B cell (primary cell): ENCODE measurements at regions not wholly inside any gene's neighbourhood (a gene's known extent, or its start where the extent isn't known, plus 50 kb on each side); places are given as distances from the start of the nearest gene placed in this dataset.
A peak's percentile ranks its signal among the peaks of the same experiment; 100 is the strongest.

Source experiments
- ATAC-seq: fragments of 200-7000 bp; cut with Tn5 transposase; one replicate; pipeline ENCODE4 v1.10.0; 2021; ENCODE audit warnings: low read depth, mild to moderate bottlenecking, moderate number of reproducible peaks, moderate library complexity
- CTCF ChIA-PET: fragments of 350-600 bp; sonication (Branson Sonifier 250); formaldehyde crosslinking; loops from one replicate; lab custom pipeline; 2021; ENCODE audit warnings: antibody characterized with exemption, inconsistent platforms; lab: Charles Lee
- POLR2A ChIA-PET: fragments of 350-600 bp; sonication (Branson Sonifier 250); formaldehyde crosslinking; loops from one replicate; lab custom pipeline; 2021; ENCODE audit warnings: antibody characterized with exemption; lab: Charles Lee
- DNase-seq: peaks from one replicate; pipeline ENCODE4 v3.0.0; 2013
- H2AFZ ChIP-seq: 2 replicates; pipeline ENCODE4 v1.6.1; 2012; ENCODE audit warnings: mild to moderate bottlenecking, low read depth, low read length; ENCODE audit not compliant: insufficient read depth, poor library complexity, severe bottlenecking
- H3K27ac ChIP-seq, 2 donors: 1 replicate in 1 of 2; 2 replicates in 1 of 2; pipeline ENCODE4 v1.5.1; 2012 to 2013; ENCODE audit warnings: low read length in 2 of 2, mild to moderate bottlenecking in 2 of 2, moderate library complexity in 1 of 2
- H3K27me3 ChIP-seq, 4 experiments: fragments of 200-600 bp in 1 of 4; sonication (generic) in 1 of 4; replicated peaks in 1 of 4; 1 replicate in 2 of 4; 2 replicates in 2 of 4; pipeline versions ENCODE4 v1.6.1 to v1.7.0; 2013 to 2016; ENCODE audit warnings: low read length in 3 of 4, mild to moderate bottlenecking in 2 of 4, mixed read lengths in 1 of 4, moderate library complexity in 1 of 4; ENCODE audit not compliant: insufficient read depth in 4 of 4, control insufficient read depth in 3 of 4; ENCODE audit errors: control extremely low read depth in 1 of 4
- H3K36me3 ChIP-seq, 2 experiments: replicated peaks in 1 of 2; 1 replicate in 1 of 2; 2 replicates in 1 of 2; pipeline versions ENCODE4 v1.6.1 to v1.7.1; 2013; ENCODE audit warnings: low read length in 1 of 2; ENCODE audit not compliant: insufficient read depth in 2 of 2, control insufficient read depth in 1 of 2; ENCODE audit errors: control extremely low read depth in 1 of 2, extremely low read depth in 1 of 2
- H3K4me1 ChIP-seq, 2 donors: fragments of 200-600 bp in 1 of 2; sonication (generic) in 1 of 2; 1 replicate in 1 of 2; 2 replicates in 1 of 2; pipeline versions ENCODE4 v1.5.1 to v1.6.1; 2013 to 2017; ENCODE audit warnings: low read length in 2 of 2; ENCODE audit not compliant: control insufficient read depth in 2 of 2, insufficient read depth in 2 of 2
- H3K4me2 ChIP-seq: replicated peaks from 2 replicates; pipeline ENCODE3; 2012; ENCODE audit warnings: mild to moderate bottlenecking, low read depth, low read length; ENCODE audit not compliant: poor library complexity, severe bottlenecking
- H3K4me3 ChIP-seq, 5 experiments: fragments of 200-600 bp in 1 of 5; sonication (generic) in 1 of 5; 1 replicate in 3 of 5; 2 replicates in 2 of 5; pipeline versions ENCODE4 v1.5.1 to v1.7.0; 2011 to 2016; ENCODE audit warnings: low read length in 4 of 5, mild to moderate bottlenecking in 4 of 5, low read depth in 2 of 5, control low read depth in 1 of 5, moderate library complexity in 1 of 5; ENCODE audit not compliant: insufficient read depth in 1 of 5; ENCODE audit errors: control extremely low read depth in 1 of 5, extremely low read depth in 1 of 5
- H3K79me2 ChIP-seq: fragments of 200-600 bp; sonication (generic); one replicate; pipeline ENCODE4 v1.6.0; 2016; ENCODE audit warnings: low read length; ENCODE audit not compliant: control insufficient read depth, insufficient read depth
- H3K9ac ChIP-seq: fragments of 200-600 bp; sonication (generic); 2 replicates; pipeline ENCODE4 v1.6.1; 2017; ENCODE audit warnings: mild to moderate bottlenecking, low read length, moderate library complexity
- H3K9me3 ChIP-seq, 3 donors: one replicate each; pipeline versions ENCODE4 v1.6.1 to v1.7.1; 2013; ENCODE audit warnings: low read length in 2 of 3; ENCODE audit not compliant: control insufficient read depth in 2 of 3, insufficient read depth in 1 of 3; ENCODE audit errors: control extremely low read depth in 1 of 3
- H4K20me1 ChIP-seq: 2 replicates; pipeline ENCODE4 v1.6.0; 2012; ENCODE audit warnings: mild to moderate bottlenecking, low read length; ENCODE audit not compliant: insufficient read depth, control insufficient read depth, poor library complexity, severe bottlenecking
- H3K27ac Mint-ChIP-seq: one replicate; pipeline ENCODE4 v1.8.0; 2021; ENCODE audit warnings: mixed read lengths
- H3K27me3 Mint-ChIP-seq: one replicate; pipeline ENCODE4 v1.8.0; 2021; ENCODE audit warnings: mixed read lengths
- H3K4me1 Mint-ChIP-seq: one replicate; pipeline ENCODE4 v1.8.0; 2021; ENCODE audit warnings: mixed read lengths
- H3K4me3 Mint-ChIP-seq: one replicate; pipeline ENCODE4 v1.8.0; 2021; ENCODE audit warnings: mixed read lengths
- H3K9me3 Mint-ChIP-seq: one replicate; pipeline ENCODE4 v1.8.0; 2022; ENCODE audit warnings: mixed read lengths; ENCODE audit not compliant: insufficient read depth
- EZH2 ChIP-seq: IDR thresholded peaks from 2 replicates; pipeline ENCODE4 v1.6.1; 2012; ENCODE audit warnings: borderline replicate concordance, low read depth, mild to moderate bottlenecking, moderate library complexity, low read length; ENCODE audit not compliant: insufficient read depth, poor library complexity, severe bottlenecking
- WGBS: methylation state at CpG from one replicate; pipeline ENCODE4 v1.1.5; 2013; ENCODE audit warnings: missing lambda C conversion rate; ENCODE audit not compliant: insufficient coverage; 5-methylcytosine and 5-hydroxymethylcytosine counted together
- intact Hi-C: fragments of 100-400 bp; cut with micrococcal nuclease; formaldehyde crosslinking; loops from one replicate; pipeline ENCODE4 v1.10.0; 2022
- TF ChIP-seq, protein P1 (sequence below): fragments of 200-600 bp; IDR thresholded peaks from one replicate; pipeline ENCODE4 v1.8.0; 2022; ENCODE audit warnings: antibody characterized with exemption, mild to moderate bottlenecking

DNA sequence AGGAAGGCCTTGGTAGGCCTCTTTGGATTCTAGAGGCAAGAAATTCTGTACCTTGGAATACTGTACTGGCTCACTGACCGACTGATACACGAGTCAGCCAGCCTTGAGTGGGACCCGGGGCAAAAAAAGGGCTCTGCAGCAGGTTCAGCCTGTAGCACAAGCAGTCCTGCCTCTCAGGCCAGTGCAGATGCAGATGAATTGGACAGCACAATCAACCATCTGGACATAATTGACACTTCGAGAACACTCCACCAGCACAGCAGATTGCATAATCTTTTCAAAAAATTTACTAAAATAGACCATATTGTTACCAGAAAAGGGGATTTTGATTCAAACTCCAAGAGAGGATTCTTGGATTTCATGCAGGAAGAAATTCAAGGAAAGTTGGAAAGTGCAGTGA lies 241.6 kb downstream of the RPIA start:
- H3K4me3 ChIP-seq = no peak overlapping the region
- no peaks in the 10 kb centered on the region for H3K27me3 Mint-ChIP-seq
- no peak overlapping the region for H2AFZ ChIP-seq
- WGBS = 89% methylated on average over 3 of the region's 4 CpGs
- ChIA-PET POLR2A (no interaction called here), CTCF (interaction anchor here (0.8 to 1.9 kb wide), 4 partner anchors 8 to 60 kb away, joined by 3 to 5 read pairs (median 4); no protein-coding TSS in a partner anchor)
- no peak for TF ChIP-seq EZH2
- TF ChIP-seq, protein P1, sequence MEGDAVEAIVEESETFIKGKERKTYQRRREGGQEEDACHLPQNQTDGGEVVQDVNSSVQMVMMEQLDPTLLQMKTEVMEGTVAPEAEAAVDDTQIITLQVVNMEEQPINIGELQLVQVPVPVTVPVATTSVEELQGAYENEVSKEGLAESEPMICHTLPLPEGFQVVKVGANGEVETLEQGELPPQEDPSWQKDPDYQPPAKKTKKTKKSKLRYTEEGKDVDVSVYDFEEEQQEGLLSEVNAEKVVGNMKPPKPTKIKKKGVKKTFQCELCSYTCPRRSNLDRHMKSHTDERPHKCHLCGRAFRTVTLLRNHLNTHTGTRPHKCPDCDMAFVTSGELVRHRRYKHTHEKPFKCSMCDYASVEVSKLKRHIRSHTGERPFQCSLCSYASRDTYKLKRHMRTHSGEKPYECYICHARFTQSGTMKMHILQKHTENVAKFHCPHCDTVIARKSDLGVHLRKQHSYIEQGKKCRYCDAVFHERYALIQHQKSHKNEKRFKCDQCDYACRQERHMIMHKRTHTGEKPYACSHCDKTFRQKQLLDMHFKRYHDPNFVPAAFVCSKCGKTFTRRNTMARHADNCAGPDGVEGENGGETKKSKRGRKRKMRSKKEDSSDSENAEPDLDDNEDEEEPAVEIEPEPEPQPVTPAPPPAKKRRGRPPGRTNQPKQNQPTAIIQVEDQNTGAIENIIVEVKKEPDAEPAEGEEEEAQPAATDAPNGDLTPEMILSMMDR = no peak
- ATAC-seq = no peak
- no peak overlapping the region for H3K4me2 ChIP-seq
- no peaks in the 10 kb centered on the region for H3K9me3 Mint-ChIP-seq
- no peak overlapping the region for H3K27ac ChIP-seq
- no peak overlapping the region for H3K27ac Mint-ChIP-seq
- H3K27me3 ChIP-seq = no peaks in the 10 kb centered on the region
- no peaks in the 10 kb centered on the region for H3K36me3 ChIP-seq
- no peak for DNase-seq
- H3K79me2 ChIP-seq = no peaks in the 10 kb centered on the region
- H3K9me3 ChIP-seq = peaks cover 0 to 36% (median 0%) of the 10 kb centered on the region in 3 donors
- H3K4me1 Mint-ChIP-seq = peaks cover 11% of the 10 kb centered on the region
- H3K4me1 ChIP-seq = peaks cover 0 to 7% of the 10 kb centered on the region in 2 donors
- H4K20me1 ChIP-seq = no peaks in the 10 kb centered on the region
- H3K4me3 Mint-ChIP-seq = no peak overlapping the region
- intact Hi-C loops = no loop called here
- no peak overlapping the region for H3K9ac ChIP-seq

DNA sequence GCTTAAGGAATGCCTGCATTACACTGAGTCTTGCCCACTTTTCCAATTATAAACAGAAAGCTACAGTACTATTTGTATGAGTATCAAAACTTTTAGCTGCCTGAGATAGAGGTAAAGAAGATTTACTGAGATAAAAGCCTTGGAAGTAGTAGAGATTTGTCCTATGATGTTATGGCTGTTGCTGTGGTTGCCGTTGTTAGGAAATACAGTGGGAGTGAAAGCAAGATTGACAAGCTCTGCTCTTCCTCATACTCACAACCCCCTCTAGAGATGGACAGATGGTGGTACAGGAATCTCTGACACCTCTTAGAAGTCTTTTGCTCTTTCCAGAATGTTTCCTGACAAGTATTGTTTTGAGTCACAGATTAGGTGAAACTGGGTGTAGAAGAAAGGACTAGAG lies 242.5 kb downstream of the RPIA start:
- peaks cover 11% of the 10 kb centered on the region for H3K4me1 Mint-ChIP-seq
- Histone ChIP-seq H3K27ac (no peak overlapping the region), H3K79me2 (no peaks in the 10 kb centered on the region), H3K36me3 (no peaks in the 10 kb centered on the region), H2AFZ (no peak overlapping the region), H3K4me1 (peaks cover 0 to 7% of the 10 kb centered on the region in 2 donors), H4K20me1 (no peaks in the 10 kb centered on the region), H3K4me3 (no peak overlapping the region), H3K9me3 (peaks cover 0 to 45% (median 0%) of the 10 kb centered on the region in 3 donors), H3K9ac (no peak overlapping the region), H3K27me3 (no peaks in the 10 kb centered on the region), H3K4me2 (no peak overlapping the region)
- DNase-seq (peak; percentile 15), ATAC-seq (no peak)
- intact Hi-C loops = no loop called here
- H3K27ac Mint-ChIP-seq = no peak overlapping the region
- TF ChIP-seq, protein P1 = no peak
- no peak for TF ChIP-seq EZH2
- no peaks in the 10 kb centered on the region for H3K9me3 Mint-ChIP-seq
- ChIA-PET POLR2A (no interaction called here), CTCF (interaction anchor here (0.5 to 1.9 kb wide), 6 partner anchors 25 to 289 kb away, joined by 3 to 5 read pairs (median 4); no protein-coding TSS in a partner anchor)
- no peak overlapping the region for H3K4me3 Mint-ChIP-seq
- no peaks in the 10 kb centered on the region for H3K27me3 Mint-ChIP-seq
- no CpG with 5 or more reads among the region's 1 CpG for WGBS
